Fibroblast of mammary gland (primary cell): ENCODE measurements at regions not wholly inside any gene's neighbourhood (a gene's known extent, or its start where the extent isn't known, plus 50 kb on each side); places are given as distances from the start of the nearest gene placed in this dataset.
"Not testable (repeated sequence)": the region's sequence is repeated elsewhere in the genome, so short reads cannot be mapped to it uniquely, and the experiment has no call there.

Experiments
- DNase-seq: peaks from one replicate; pipeline ENCODE4 v3.0.0-alpha.2; 2010; ENCODE audit warnings: low read depth
- H3K4me3 ChIP-seq: 2 replicates; pipeline ENCODE4 v1.5.1; 2011; ENCODE audit warnings: low read depth, mild to moderate bottlenecking, low read length, moderate library complexity; ENCODE audit not compliant: control insufficient read depth
- CTCF ChIP-seq: conservative IDR thresholded peaks from 2 replicates; pipeline ENCODE4 v1.5.1; 2011; ENCODE audit warnings: low read depth, low read length, inconsistent platforms; ENCODE audit not compliant: control insufficient read depth, insufficient read depth

DNA sequence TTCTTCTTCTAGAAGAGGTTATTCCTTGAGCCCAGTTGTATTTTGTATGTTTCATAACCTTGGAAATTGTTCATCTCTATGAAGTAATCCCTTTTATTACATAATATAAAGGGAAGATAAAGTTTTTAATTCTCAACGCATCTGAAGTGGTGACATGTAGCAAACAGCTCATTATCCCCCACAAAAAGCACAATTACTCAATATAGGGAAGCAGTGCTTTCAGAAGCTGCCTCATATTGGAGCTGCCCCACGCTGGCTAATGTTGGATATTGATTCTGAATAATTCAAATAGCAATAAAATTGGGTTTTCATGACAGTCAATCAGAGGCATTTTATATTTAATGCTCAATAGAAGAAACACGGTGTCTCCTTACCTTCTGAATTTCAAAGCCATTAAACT, 604.3 kb upstream of the RBFOX1 start:
- TF ChIP-seq CTCF, result no peak
- no peak overlapping the region for H3K4me3 ChIP-seq
- no peak for DNase-seq

GRCh38 chr16:6726621-6727020, 606.0 kb upstream of the RBFOX1 start:
- DNase-seq, result no peak
- no peak for TF ChIP-seq CTCF

DNA sequence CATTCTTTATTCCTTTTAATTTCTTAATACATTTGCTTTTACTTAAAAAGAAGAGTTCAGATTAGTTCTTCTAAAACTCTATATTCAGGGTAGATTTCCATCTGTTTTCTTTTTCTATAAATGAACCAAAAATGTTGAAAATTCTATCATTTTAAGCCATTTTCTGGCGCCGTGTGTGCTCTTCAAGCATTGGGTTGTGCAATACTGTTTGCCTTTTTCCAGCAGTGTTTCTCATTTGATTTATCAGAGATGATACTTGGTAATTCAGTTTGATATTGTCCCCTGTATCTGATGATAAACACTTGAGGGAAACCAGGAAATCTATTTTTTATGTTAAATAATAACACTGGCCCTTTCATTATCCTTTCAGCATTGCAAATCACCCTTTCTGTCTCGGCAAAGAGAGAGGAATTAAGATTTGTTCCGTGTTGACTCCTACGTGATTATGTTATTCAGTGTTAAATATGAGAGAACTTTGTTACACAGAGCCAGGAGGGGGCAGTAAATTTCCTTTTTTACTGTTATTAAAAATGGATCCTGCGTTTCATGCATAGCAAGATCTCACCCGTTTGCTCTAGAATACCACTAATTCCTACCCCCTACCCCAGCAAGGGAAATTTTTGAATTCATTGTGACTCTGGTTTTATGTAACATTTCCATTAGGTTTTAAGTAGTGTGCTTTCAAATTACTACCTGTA, 606.9 kb upstream of the RBFOX1 start:
- no peak for TF ChIP-seq CTCF
- no peak overlapping the region for H3K4me3 ChIP-seq
- DNase-seq, result no peak

More at GRCh38 chr16:6726621-6727020, 606.0 kb upstream of the RBFOX1 start:
- no peak overlapping the region for H3K4me3 ChIP-seq

GRCh38 chr16:6725206-6725605, 607.4 kb upstream of the RBFOX1 start:
- not testable (repeated sequence) for DNase-seq, H3K4me3 ChIP-seq

DNA sequence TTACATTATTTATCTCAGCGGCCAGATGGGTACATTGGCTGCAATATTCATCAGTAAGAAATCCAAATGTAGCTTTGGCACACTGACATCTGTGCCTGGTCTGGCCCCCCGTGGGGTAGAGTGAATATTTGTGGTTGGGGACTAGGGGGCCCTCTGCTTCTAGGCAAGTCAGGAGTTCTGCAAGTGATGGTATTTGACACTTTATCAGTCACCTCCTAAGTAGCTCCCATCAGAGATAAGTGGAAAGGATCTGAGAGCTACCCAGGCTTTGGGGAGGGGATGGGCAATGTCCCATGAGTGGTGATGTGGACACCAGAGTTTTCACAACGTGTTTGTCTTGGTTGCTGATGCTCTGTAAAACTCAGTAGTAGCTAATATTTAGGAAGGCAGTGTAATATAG, 609.9 kb upstream of the RBFOX1 start:
- DNase-seq, result no peak
- no peak for TF ChIP-seq CTCF
- no peak overlapping the region for H3K4me3 ChIP-seq

DNA sequence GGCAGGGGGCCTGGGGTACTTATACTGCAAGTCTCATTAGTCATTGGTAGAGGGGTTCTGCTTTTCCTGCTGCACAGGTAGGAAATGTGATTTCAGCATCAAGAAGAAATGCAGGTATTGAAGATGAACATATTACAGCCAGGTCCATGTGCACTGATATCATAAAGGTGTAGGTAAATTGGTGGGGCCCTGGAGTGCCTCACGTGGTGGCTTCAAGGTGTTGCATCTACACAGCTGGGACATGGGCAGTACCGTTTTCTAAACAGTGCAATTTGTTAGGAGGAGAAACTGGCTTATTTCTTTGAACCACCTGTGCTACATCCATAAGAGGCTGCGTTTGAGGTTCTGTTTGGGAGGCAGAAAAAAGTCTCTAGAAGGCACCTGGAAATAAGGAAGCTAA, 618.1 kb upstream of the RBFOX1 start:
- DNase-seq, result no peak
- H3K4me3 ChIP-seq, result no peak overlapping the region
- no peak for TF ChIP-seq CTCF

GRCh38 chr16:6709736-6710135, 622.9 kb upstream of the RBFOX1 start:
- no peak for TF ChIP-seq CTCF
- DNase-seq, result no peak
- H3K4me3 ChIP-seq, result no peak overlapping the region
